Fibroblast of lung (primary cell): ENCODE measurements at regions not wholly inside any gene's neighbourhood (a gene's known extent, or its start where the extent isn't known, plus 50 kb on each side); places are given as distances from the start of the nearest gene placed in this dataset.

Experiments
- CTCF ChIP-seq, 2 donors: IDR thresholded peaks in 1 of 2; conservative IDR thresholded peaks in 1 of 2; 1 replicate in 1 of 2; 2 replicates in 1 of 2; pipeline ENCODE4 v1.5.1; 2011 to 2012; ENCODE audit warnings: low read length in 2 of 2, control low read depth in 1 of 2, inconsistent platforms in 1 of 2, low read depth in 1 of 2, mild to moderate bottlenecking in 1 of 2
- EZH2 ChIP-seq: IDR thresholded peaks from 2 replicates; pipeline ENCODE4 v1.5.1; 2012; ENCODE audit warnings: low read length, control low read depth, mild to moderate bottlenecking; ENCODE audit errors: missing control alignments

- TF ChIP-seq CTCF (conservative IDR thresholded peaks at IDR 0.05 in 1 of 2, IDR thresholded peaks at IDR 0.05 in 1 of 2; ENCODE audit: low read depth in 1 of 2, low read length in 2 of 2) (no peak), EZH2 (no peak)
Observed at GRCh38 chr2:44098891-44099290, 69.8 kb upstream of the PPM1B start.
